ENCODE measurements at regions not wholly inside any gene's neighbourhood (a gene's known extent, or its start where the extent isn't known, plus 50 kb on each side); places are given as distances from the start of the nearest gene placed in this dataset.

GRCh38 chr5:20056933-20057332 is 68.9 kb upstream of the CDH18 start:
- Histone ChIP-seq H3K27ac (ENCODE audit: control insufficient read depth, insufficient read depth) (no peak overlapping the region), H2AFZ (ENCODE audit: control insufficient read depth, low read depth, low read length) (no peak overlapping the region), H3K4me1 (ENCODE audit: control insufficient read depth, insufficient read depth, low read length) (no peaks in the 10 kb centered on the region), H3K9me3 (replicated peaks; ENCODE audit: control insufficient read depth, insufficient read depth, low read length) (no peaks in the 10 kb centered on the region), H4K20me1 (ENCODE audit: control insufficient read depth, insufficient read depth) (no peaks in the 10 kb centered on the region), H3K4me3 (no peak overlapping the region), H3K36me3 (ENCODE audit: control insufficient read depth in 2 of 2, insufficient read depth in 2 of 2, low read length in 1 of 2) (no peaks in the 10 kb centered on the region), H3K9ac (ENCODE audit: control insufficient read depth, insufficient read depth, low read length) (no peak overlapping the region), H3K27me3 (replicated peaks in 1 of 2; ENCODE audit: control insufficient read depth in 2 of 2, insufficient read depth in 2 of 2, low read length in 1 of 2) (no peaks in the 10 kb centered on the region), H3K79me2 (ENCODE audit: control insufficient read depth, insufficient read depth, low read length) (no peaks in the 10 kb centered on the region), H3K4me2 (ENCODE audit: control insufficient read depth, insufficient read depth) (no peak overlapping the region)
- RAD21 ChIA-PET (ENCODE audit: unreplicated experiment): no interaction called here
- TF ChIP-seq CHD4 (IDR thresholded peaks at IDR 0.05): no peak
- TF ChIP-seq IRF4 (IDR thresholded peaks at IDR 0.05; ENCODE audit: low read depth, low read length): no peak
- TF ChIP-seq SREBF2 (IDR thresholded peaks at IDR 0.05; ENCODE audit: low read length): no peak
- no peak for TF ChIP-seq YY1 (IDR thresholded peaks at IDR 0.05; ENCODE audit: low read depth, low read length)
- TF ChIP-seq ZNF384 (IDR thresholded peaks at IDR 0.05; ENCODE audit: borderline replicate concordance, low read depth, low read length): no peak
- no peak for DNase-seq (ENCODE audit: low read depth, low spot score)
- intact Hi-C loops (cut with micrococcal nuclease; ENCODE audit: unreplicated experiment): no loop called here
- no peak for ATAC-seq
- in situ Hi-C loops (cut with MboI): no loop called here
- BruUV-seq (replicated peaks): no TSS peak
- CTCF ChIA-PET: no interaction called here
- WGBS (ENCODE audit: insufficient coverage, insufficient replicate concordance, low lambda C conversion rate, missing lambda C conversion rate): 80% methylated on average over 5 of the region's 5 CpGs
- SMC1A ChIA-PET (ENCODE audit: uncharacterized antibody, unreplicated experiment): no interaction called here
- FAIRE-seq: no peak
- POLR2A ChIA-PET: no interaction called here

DNA sequence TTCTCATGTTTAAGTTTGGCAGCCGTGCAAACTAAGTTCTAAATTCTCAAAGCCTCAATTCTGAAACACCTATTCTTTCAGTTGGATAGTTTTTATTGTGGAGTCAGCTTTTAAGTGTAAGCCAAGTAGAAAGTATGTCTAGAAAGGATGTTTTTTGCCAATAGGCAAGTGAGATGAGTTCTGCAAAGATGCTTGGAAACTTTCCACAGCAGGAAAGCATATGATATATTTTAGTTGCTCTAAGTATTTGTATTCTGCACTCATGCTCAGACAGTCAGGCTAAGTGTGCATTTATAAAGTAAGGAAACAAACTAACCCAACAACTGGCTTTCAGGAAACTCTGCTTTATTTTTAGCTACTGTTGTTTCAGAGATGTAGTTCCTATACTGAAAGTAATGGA is 67.3 kb upstream of the CDH18 start:
- CTCF ChIA-PET: no interaction called here
- no peak overlapping the region for H3K4me2 ChIP-seq (ENCODE audit: control insufficient read depth, insufficient read depth)
- TF ChIP-seq STAT3 (IDR thresholded peaks at IDR 0.05; ENCODE audit: low read depth, low read length): no peak
- TF ChIP-seq ZSCAN29 (IDR thresholded peaks at IDR 0.05): no peak
- TF ChIP-seq CHD4 (IDR thresholded peaks at IDR 0.05): no peak
- TF ChIP-seq, protein P1, sequence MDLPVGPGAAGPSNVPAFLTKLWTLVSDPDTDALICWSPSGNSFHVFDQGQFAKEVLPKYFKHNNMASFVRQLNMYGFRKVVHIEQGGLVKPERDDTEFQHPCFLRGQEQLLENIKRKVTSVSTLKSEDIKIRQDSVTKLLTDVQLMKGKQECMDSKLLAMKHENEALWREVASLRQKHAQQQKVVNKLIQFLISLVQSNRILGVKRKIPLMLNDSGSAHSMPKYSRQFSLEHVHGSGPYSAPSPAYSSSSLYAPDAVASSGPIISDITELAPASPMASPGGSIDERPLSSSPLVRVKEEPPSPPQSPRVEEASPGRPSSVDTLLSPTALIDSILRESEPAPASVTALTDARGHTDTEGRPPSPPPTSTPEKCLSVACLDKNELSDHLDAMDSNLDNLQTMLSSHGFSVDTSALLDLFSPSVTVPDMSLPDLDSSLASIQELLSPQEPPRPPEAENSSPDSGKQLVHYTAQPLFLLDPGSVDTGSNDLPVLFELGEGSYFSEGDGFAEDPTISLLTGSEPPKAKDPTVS (IDR thresholded peaks at IDR 0.05; ENCODE audit: low read depth, low read length): no peak
- TF ChIP-seq TBL1XR1 (IDR thresholded peaks at IDR 0.05; ENCODE audit: low read depth, low read length): no peak
- TF ChIP-seq ZNF592 (IDR thresholded peaks at IDR 0.05): no peak
- no peak for TF ChIP-seq FOXK2 (IDR thresholded peaks at IDR 0.05)
- no peak for TF ChIP-seq CBFB (IDR thresholded peaks at IDR 0.05; ENCODE audit: low read depth)
- no peak for TF ChIP-seq SPI1 (IDR thresholded peaks at IDR 0.05; ENCODE audit: borderline replicate concordance, insufficient read depth, low read depth, low read length)
- TF ChIP-seq KDM1A (IDR thresholded peaks at IDR 0.05; ENCODE audit: borderline replicate concordance): no peak

More for the DNA sequence above, 67.3 kb upstream of the CDH18 start:
- no peak overlapping the region for H3K9ac ChIP-seq (ENCODE audit: control insufficient read depth, insufficient read depth, low read length)
- no peaks in the 10 kb centered on the region for H3K9me3 ChIP-seq (replicated peaks; ENCODE audit: control insufficient read depth, insufficient read depth, low read length)
- no peaks in the 10 kb centered on the region for H3K4me1 ChIP-seq (ENCODE audit: control insufficient read depth, insufficient read depth, low read length)
- no peak for ATAC-seq
- no peaks in the 10 kb centered on the region for H3K36me3 ChIP-seq (ENCODE audit: control insufficient read depth in 2 of 2, insufficient read depth in 2 of 2, low read length in 1 of 2)
- intact Hi-C loops (cut with micrococcal nuclease; ENCODE audit: unreplicated experiment) (no loop called here), in situ Hi-C loops (cut with MboI) (no loop called here)
- no peaks in the 10 kb centered on the region for H3K79me2 ChIP-seq (ENCODE audit: control insufficient read depth, insufficient read depth, low read length)
- no peak for DNase-seq (ENCODE audit: low read depth, low spot score)
- H3K27ac ChIP-seq (ENCODE audit: control insufficient read depth, insufficient read depth): no peak overlapping the region
- no peaks in the 10 kb centered on the region for H4K20me1 ChIP-seq (ENCODE audit: control insufficient read depth, insufficient read depth)
- H3K27me3 ChIP-seq (replicated peaks in 1 of 2; ENCODE audit: control insufficient read depth in 2 of 2, insufficient read depth in 2 of 2, low read length in 1 of 2): no peaks in the 10 kb centered on the region
- no peak overlapping the region for H3K4me3 ChIP-seq
- H2AFZ ChIP-seq (ENCODE audit: control insufficient read depth, low read depth, low read length): no peak overlapping the region
- SMC1A ChIA-PET (ENCODE audit: uncharacterized antibody, unreplicated experiment): no interaction called here
- RAD21 ChIA-PET (ENCODE audit: unreplicated experiment): no interaction called here
- WGBS (ENCODE audit: insufficient coverage, insufficient replicate concordance, low lambda C conversion rate, missing lambda C conversion rate): 5% methylated on average over 1 of the region's 1 CpG
- FAIRE-seq: no peak
- no TSS peak for BruUV-seq (replicated peaks)
- POLR2A ChIA-PET: no interaction called here

All from GM12878 (cell line).